NOMO-1 treated with DMSO at 0.1 percent for 48 hours (cell line): ENCODE measurements at regions not wholly inside any gene's neighbourhood (a gene's known extent, or its start where the extent isn't known, plus 50 kb on each side); places are given as distances from the start of the nearest gene placed in this dataset.
"Not testable (repeated sequence)": the region's sequence is repeated elsewhere in the genome, so short reads cannot be mapped to it uniquely, and the experiment has no call there.

Source experiments
- DNase-seq: peaks from one replicate; lab custom pipeline; 2025; ENCODE audit not compliant: unreplicated experiment; lab: John Stamatoyannopoulos, UW

DNA sequence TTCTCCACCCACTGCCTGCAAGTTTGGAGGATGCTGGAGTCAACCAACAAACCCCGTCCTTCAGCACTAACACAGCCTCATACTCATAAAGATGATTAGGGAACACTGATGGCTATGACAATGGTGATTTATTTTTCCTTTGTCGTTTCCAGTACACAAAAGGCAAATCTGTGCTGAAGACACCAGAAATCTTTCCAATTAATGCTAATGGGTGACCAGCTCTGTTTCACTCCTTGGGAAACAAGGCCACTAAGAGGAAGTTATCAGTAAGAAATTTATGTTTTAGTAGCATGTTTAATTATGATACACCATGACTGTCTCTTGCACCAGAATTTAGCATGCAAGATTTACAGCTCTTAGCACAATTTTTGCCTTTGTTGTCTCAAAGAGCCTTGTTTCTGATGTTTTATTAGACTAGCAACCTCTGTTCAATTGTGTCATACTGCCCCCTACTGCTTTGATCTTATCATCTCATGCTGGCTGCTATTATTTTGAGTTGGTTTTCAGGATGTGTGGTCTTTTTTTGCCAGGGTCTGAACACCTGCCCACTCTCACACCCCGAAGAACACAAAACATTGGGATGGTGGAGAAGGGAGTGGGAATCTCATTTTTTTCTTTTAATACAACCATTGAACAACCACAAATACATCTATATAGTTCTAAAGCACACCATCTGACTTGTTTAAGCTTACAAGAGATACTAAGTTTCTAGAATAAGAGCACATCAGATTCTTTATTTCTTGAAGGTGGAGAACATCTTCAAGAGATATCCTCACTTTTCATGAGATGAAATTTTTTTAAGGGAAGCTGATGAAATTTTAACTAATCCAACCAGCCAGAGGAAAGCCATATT is 160.9 kb downstream of the SPTSSA start:
- DNase-seq, result peak; percentile 34

DNA sequence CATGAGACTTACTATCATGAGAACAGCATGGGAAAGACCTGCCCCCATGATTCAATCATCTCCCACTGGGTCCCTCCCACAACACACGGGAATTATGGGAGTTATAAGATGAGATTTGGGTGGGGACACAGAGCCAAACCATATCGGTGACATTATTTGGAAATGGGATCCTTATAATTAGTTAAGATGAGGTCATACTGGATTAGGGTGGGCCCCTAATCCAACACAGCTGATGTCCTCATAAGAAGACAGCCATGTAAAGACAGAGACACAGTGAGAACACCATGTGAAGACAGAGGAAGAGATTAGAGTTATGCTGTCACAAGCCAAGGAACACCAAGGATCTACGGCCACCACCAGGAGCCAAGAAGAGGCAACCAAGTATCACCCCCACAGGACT is 161.7 kb downstream of the SPTSSA start:
- no peak for DNase-seq

DNA sequence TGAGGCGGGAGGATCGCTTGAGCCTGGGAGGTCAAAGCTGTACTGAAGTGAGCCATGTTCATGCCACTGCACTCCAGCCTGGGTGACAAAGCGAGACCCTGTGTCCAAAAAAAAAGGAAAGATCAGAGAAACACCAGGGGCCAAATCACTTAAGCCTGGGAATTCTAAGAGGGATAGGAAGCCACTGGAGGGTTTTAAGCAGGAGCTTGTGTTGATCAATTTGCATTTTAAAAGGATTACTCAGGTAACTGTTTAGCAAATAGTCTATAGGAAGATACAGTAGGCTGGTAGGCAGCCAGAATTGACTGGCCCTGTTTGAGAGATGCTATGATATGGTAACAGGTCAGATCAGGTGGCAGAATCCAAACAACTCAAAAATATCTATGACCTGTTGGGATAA is 162.7 kb downstream of the SPTSSA start:
- DNase-seq, result no peak

DNA sequence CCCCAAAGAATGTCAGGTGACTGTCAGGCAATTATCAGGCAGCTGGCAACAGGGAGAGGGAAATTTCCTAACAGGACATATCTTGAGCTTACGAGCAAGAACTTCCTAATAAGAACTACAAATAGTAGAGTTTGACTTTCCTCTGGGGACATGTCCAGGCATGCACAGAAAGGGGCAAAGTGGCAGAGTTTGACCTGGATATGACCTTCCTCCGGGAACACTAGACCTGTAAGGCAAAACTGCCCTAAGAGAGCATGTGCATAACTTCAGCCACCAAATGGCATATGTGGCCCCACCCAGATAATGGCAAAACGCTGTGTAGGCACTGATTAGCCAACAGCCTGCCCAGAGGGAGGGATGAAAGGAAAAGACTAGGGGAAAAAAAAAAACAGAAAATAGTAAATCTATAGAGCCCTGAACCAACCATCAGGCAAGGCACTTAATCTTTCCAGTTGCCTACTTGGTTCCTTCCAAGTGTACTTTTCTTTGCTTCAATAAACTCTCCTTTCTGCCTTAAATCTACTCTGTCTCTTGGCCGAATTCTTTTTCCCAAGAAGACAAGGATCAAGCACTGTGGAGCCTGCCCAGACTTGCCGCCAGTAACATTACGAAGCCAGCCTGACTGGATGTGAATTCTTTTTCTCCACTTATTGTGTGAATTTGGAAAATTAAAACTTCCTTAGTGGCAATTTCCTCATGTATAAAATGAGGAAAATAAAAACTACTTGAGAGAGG is 164.1 kb downstream of the SPTSSA start:
- no peak for DNase-seq

DNA sequence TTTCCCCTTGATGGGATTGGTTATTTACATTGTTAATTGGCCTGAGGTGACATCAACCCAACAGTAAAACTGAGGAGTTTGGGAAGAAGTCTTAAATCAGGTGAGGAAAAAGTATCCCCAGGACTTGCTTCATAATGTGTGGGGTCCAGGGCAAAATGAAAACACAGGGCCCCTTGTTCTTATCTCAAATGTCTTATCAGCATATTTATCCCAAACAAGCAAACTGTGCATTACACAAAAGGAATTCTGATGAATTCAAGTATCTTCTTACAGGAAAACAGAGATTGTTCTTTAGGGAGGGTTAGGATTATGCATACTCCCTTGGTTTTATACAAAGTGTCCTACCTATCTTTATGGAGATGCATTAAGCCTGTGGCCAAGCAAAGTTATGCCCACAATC is 178.4 kb downstream of the SPTSSA start:
- DNase-seq, result no peak

DNA sequence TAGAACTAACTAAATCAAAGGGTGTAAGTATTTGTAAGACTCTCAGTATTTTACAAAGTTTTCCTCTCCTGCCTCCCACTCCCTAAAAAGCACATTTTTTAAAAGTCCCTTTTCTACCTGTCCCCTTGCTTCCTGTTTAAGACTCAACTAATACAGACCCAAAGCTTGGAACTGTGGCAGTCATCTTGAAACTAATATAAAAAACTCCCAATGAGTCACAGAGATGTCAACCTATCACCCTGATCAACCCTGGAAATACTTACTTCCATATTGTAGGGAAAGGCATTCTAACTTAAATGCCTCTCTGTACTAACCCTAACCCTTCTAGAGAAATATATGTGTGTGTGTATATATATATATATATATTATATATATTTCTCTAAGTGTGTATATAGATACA is 184.8 kb downstream of the SPTSSA start:
- no peak for DNase-seq

DNA sequence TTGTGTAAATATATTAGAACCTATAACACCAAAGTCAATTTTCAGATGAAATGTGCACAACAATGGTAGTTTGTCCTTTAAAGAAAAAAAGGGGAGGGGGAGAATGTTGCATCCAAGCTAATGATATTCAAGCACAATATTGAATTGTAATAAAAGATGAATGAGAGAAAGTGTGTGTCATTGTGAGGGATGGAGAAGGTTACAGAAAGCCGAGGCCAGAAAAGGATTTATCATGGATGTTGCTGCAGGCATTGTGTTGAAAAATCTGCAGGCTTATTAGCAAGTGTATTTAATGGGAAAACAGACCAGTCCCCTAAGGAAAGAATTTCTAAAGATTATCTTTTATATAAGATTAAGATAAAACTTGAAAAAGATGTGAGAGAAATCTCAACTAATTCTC is 186.5 kb downstream of the SPTSSA start:
- DNase-seq, result no peak

DNA sequence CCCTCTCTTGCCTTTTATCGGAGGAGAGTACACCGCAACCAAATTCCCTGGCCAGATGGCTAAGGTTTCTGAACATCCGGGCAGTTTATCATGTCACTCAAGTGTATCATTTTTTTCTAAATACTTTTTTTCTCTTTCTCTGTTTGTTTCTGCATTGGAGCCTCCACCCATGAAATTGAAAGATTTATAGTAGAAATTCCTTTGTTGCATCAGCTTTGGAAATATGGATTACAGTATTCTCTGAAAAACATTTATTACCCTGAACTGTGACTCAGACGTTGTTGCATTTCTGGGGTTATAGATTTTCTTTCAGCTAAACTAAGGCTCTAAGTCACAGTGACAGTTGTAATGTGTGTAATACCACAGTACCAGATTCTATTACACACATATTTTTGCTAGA is 187.0 kb downstream of the SPTSSA start:
- DNase-seq, result no peak

DNA sequence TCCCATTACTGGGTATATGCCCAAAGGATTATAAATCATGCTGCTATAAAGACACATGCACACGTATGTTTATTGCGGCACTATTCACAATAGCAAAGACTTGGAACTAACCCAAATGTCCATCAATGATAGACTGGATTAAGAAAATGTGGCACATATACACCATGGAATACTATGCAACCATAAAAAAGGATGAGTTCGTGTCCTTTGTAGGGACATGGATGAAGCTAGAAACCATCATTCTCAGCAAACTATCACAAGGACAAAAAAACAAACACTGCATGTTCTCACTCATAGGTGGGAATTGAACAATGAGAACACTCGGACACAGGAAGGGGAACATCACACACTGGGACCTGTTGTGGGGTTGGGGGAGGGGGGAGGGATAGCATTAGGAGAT is 188.3 kb downstream of the SPTSSA start:
- not testable (repeated sequence) for DNase-seq

DNA sequence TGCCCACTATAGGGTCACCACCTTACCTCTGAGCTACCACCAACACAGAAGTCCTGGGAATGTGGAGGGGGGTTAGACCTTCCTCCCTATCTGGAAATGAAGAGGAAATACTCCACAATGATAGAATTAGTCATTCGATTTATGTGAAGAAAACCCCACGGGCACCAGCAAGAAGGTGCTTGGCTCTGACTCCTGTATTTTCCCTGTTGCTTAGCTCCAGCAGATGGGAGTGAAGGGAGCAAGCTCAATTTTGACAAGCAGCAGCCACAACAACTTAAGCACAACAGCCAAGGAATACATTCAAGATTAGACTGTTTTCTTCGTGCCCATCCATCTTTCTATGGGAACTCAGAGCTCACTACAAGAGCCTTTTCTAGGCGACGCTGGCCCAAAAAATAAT is 191.7 kb downstream of the SPTSSA start:
- no peak for DNase-seq

DNA sequence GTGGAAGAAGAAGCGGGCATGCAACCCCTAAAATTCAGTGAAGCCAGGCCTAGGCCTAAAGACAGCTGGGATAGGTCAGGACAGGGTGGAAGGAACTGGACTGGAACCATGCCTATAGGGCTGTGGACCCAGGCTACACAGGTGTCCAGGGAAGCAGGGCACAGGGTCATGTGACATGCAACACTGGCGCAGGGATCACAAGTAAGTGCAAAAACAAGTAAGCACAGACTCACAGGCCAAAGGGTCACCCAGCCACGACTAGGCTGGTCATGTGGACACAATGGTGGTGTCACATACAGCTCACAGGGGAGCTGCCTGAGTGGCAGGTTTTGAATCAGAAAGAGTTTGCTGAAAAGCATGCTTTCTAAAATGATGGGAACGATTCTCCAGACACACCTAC is 195.7 kb downstream of the SPTSSA start:
- no peak for DNase-seq

DNA sequence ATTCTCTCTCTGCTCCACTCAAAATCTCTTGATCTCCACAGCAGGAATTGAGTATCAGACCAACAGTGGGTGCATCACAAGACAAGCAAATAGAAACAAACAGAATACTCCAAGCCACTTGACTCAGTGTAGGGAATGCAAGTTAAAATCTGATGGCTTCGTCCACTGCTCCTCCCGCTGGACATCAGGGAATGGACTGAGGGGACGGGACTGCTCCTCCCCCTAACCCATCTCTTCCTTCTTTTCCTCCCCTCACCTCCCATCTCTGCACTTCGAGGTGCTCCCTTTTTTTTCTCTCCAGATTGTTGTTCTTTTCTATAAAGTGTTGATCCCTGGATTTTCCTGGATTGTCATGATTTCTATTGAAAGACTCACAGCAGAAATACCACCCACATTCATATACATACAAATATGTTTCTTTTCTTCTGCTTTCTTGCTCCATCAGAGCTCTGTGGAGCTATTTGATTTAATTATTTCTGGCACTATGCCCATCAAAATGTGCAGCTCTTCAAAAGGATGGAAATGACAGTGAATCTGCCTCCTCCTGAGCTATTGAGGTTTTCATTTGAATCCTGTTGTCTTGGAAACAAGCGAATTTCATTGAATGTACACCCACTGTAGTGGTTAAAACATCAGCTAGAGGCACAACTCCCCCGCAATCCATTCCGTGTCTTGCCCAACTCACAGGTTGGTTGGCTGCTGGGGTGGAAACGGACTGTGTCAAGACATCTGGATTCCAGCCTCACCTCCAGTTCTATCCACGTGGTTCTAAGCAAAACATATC is 199.7 kb downstream of the SPTSSA start:
- DNase-seq, result no peak

DNA sequence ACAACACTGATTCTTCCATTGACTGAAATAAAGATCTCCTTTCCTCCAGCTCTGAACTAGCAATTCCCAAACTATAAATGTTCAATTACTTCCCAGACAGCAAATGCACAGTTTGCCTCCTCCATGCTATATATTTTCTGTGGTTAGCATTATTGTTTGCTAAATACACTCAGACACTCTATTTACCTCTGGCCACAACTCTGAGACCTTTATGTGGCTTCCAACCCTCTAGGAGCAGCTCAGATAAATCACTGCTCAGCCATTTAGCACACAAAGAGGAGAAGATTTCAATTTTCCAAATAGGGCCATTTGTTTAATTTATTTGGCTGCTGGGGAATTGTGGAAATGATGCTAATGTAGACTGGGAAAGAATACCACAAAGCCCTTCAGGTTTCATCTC is 202.0 kb downstream of the SPTSSA start:
- no peak for DNase-seq

DNA sequence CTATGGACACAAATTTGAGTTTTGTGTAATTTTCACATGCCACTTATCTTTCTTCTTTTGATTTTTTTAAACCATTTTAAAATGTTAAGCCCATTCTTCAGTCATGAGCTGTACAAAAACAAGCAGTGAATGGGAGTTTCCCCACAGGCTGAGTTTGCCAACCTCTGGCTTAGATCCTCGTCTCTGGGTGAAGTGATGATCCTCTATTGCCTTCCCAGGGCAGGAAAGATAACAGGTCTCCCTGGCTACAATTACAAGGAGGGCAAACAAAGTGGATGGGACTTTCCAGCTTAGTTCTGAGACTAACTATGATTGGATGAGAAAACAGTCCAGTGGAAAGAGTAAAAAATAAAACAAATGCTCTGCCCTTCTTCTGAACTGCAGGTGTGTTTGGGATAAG is 203.7 kb downstream of the SPTSSA start:
- no peak for DNase-seq

DNA sequence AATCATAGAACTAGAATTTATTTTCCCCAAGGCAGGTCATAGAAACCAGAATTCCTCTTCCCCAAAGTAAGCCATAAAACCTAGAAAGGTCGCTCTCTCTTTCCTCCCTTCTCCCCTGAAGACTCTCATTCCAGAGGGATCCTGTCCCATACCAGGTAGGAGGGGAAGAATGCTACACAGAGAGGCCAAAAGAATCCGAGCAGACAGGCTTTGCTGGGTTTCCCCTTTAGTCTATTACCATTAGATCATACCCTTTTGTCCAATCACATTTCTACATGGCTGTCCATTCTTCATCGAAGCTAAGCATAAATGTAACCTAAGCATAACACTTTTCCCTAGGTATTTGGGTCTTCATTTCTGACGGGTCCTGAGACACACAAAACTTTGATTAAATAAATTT is 204.5 kb downstream of the SPTSSA start:
- no peak for DNase-seq

DNA sequence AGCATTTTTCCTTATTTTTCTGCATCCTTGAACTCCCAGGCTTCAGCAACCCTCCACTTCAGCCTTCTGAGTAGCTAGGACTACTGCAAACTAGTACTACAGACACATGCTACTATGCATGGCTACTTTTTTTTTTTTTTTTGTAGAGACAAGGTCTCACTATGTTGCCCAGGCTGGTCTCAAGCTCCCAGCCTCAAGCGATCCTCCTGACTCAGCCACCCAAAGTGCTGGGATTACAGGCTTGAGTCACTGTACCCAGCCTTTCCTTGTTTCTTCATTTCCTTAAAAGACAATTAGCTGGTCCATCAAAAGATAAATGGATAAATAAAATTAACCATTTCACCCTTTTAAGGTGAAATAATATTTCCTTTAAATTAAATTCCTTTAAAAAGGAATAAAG is 205.8 kb downstream of the SPTSSA start:
- no peak for DNase-seq

DNA sequence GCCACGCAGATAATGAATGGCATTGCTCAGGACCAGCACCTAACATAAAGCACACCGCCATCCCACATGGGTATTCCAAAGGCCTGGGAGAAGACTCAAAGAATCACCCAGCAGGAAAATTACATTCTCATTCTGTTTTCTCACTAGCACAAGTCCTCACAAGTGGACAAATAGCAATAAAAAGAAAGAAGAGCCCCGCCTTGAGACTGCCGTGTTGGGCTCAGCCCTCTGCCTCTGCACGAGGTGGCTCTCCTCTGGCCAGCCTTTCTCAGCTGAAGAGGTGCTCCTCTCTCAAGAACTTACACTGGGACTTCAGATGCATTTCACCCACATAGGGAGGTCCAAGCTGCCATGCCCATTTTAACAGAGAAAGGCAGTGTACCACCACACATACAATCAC is 207.5 kb downstream of the SPTSSA start:
- no peak for DNase-seq

DNA sequence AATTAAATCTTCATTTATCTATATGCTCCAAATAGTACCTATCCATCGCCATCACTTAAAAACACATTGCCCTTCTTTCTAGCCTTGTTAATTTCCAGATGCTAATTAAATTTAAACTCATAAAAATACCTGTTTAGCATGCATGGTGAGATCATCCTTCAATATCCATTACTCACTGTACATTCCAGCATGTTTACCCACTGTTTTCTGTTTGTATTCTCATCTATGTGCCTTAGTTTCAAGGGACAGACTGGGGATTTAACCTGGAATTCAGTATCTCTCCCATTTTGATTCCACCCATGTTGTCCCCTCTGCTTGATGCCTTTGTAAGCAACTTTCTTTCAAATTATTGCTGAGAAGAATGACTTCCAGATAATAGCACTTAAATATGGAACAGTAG is 208.0 kb downstream of the SPTSSA start:
- no peak for DNase-seq

DNA sequence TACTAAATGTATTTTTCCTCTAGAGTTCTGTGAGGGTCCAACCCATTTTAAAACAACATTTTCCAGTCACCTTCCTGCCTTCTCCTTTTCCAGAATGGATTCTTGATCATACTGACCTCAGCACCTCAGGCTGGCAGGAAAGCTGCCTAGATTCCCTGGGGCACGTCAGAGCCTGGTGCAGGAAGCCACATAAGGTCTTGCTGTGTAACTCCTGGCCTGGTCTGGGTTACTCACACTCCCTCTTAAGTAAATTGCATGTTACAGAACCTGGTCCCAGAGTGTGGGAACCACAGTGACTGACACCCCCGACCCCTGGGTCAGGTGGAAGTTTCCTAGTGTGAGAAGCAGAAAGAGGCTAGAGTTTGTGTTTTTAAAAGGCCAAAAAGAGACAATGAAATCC is 209.8 kb downstream of the SPTSSA start:
- no peak for DNase-seq

DNA sequence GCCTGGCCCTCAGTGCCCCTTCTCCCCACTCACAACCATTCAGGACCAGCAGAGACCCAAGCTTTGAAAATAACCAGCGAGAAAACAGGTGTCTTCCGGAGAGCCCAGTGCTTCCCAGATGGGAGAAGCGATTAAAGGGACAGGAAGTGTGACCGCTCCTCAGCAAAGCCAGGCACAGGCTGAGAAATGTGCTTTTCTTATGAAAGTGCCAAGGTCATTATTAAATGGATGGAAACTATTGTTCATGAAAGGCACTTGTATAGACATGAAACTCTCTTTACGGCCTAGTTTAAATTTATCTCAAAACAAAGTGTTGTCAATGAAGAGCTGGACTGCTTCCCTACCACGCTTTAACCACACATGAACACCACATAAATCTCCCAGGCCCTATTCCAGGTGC is 210.4 kb downstream of the SPTSSA start:
- no peak for DNase-seq

DNA sequence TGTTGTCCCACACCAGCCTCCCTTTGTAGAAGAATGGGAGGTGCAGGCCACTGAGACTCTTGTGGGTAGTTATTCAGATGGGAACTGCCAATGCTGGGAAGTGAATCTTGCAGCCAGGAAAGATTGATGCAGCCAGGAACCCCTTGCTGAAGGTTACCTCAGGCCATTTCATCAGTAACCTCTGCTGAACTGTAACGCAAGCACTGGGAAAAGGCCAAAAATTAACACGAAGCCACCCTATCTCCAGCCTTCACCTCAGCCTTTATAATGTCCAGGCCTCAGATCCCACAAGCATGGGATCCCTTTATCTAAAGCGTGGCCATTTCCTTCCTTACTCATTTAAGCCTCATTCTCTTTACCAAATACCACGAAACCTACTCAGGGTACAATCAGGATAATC is 211.1 kb downstream of the SPTSSA start:
- no peak for DNase-seq

DNA sequence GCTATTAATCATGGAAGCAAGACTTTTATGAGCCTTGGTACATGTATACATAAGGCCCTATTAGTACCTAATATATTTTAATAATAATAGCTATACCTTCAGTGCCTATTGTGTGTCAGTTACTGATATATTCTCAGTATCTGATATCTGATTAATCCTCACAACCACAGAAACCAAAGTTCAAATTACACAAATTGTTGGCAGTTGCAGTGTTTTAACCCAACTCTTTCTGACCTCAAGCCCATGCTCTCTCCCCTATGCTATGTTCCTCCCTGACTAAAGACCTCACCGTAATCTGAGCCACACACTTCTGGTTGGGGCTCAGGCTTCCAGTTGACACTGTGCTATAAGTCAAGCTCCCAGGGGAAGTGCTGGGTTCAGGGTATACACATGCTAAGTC is 214.4 kb downstream of the SPTSSA start:
- no peak for DNase-seq
